ENCODE measurements at regions not wholly inside any gene's neighbourhood (a gene's known extent, or its start where the extent isn't known, plus 50 kb on each side); places are given as distances from the start of the nearest gene placed in this dataset.

DNA sequence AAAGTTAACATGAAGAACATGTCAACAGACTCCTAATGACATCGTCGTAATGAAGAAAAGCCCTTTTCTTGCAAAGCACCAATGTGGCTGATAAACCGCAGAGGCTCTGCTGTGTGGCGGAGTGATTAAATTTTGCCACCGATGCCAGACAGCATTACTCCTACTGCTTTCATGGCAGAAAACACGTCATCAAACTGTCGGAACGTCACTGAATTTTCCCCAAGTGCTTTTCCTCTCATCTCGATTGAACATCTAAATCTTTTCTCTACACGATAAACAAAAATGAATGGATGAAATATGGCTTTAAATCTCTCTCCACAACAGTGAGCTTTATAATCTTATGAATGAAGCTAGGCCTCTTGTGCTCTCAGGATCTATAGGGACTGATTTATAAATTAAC is 159.8 kb upstream of the REG3G start:
- no peak for DNase-seq

DNA sequence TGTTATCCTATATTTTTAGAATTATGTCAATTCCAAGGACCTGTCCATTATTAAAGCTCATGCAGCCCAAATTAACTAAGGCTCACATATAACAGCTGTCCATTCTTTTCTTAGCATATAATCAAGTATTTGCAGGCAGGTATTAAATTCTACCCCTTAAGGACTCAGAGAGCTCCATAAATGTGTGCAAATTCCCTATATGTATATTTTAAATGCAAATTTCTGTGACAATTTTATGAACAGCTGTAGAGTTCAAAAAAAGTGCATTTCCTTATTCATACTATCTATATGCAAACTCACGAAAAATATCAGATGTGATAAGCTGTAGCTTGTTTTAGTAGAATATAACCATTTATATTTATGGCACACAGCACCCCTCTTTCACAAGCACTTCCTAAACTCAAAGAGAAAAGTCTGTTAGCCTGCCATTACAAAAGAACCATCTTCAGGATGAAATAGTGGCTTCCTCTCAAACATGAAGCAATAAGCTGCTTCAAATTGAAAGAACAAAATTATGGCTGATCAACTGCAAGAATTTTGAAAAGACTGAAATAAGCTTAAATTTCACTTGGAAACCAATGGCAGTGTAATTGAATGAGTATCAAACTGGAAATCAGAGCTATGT is 155.0 kb upstream of the REG3G start:
- DNase-seq: no peak

- no peak for DNase-seq
Measured at GRCh38 chr2:78873526-78873925, 152.0 kb upstream of the REG3G start.

DNA sequence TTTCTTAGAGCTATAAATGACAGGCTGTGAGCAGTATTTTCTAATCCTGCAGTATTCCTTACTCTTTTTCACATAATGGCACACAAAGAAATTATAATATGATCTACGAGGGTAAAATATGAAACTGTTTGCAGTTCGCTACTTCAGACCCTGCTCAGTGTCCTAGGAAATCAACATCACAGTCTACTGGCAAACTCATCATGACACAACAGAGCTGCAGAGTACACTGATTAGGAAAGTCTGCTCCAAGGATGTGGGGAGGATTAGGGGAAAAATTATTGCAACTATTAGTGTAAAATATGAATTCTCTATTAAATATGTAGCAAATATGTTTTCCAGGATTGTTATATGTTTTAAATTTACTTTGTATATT is 149.2 kb upstream of the REG3G start:
- DNase-seq: no peak

DNA sequence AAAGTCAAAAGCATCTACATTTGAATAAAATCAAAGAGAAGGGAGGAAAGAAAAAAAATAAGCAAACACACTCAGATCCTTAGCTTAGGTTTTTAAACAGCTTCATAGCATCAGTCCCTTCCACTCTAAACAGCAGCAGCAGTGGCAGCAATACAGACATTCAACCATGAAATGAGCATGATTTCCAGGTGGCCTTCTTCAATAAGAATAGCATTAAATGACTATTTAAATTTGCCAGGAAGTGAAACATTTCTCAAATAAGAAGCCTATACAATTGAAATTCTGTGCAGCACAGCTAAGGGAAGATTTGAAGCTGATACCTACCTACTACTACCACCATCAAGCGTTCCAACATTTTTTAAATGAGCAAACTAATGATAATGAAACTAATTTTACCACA is 138.1 kb upstream of the REG3G start:
- DNase-seq: no peak

DNA sequence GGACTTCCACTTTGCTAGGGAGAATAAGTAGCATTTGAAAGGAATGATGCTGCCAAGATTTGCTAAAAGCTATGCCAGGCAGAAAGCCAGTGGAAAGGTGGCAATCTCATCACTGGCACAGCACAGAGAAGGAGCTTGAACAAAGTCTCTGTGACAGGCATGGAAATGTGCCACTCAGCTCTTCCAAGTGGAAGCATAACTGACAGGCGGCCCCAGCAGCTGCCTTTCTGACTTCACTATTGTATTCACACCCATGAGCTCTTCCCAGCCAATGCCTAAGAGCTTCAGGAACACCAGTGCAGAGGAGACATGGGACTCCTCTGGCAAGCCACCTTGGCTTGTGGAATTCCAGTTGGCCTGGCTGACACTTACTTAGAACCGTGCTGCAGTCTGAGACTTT is 134.6 kb upstream of the REG3G start:
- no peak for DNase-seq

DNA sequence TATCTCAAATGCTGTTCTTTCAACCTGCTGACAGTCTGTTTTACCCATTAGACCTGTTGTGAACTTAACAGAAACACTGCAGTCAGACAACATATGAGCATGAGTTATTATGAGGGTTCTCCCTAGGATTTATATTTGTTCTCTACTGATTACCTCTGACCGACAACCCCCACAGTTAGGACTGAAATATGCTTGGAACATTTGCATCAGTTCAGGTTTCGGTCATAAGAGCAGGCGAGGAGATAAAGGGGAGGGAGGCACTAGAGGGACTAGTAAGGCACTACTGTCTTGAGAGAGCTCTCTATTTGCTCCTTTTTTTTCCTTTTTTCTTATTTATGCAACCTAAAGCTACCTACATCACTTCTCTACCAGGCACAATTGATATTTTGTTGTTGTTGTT is 133.2 kb upstream of the REG3G start:
- DNase-seq: no peak

DNA sequence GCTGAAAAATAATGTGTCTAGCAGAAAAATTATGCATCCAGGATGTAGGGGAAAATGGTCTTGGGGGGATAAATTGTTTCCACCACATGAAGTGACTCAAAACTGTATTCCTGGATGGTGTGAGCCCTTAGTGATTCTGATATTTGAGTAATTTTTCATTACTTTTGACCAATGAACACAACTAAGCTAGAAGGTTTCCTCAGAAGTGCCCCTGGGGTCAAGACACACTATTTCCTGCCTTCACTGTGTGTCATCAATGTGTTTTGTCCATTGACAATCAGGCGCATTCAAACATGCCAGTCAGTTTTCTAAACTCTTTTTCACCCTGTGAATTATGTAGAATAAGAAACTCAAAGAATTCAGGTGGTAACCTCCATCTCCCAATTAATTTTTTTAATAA is 130.5 kb upstream of the REG3G start:
- no peak for DNase-seq

DNA sequence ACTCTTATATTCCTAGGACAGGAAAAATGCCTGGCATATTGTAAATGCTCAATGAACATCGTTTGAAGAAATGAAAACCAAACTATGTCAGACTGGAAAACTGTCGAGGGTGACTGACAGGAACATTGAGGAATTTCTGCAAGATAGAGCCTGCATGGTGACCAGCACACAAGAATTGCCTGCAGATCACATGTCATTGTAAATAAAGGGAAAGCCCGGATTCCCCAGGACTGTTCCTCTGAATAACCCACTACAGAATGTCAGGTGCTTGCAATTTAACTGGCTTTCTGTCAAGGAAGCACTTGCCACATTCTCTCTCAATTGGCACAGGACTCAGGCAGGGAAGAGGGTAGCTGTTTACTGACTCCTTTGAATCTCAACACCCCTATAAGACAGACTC is 129.0 kb upstream of the REG3G start:
- DNase-seq: no peak

- DNase-seq: no peak
Measured at GRCh38 chr2:78907089-78907488, 118.4 kb upstream of the REG3G start.

GRCh38 chr2:78908973-78909372 is 116.5 kb upstream of the REG3G start:
- no peak for DNase-seq

- no peak for DNase-seq
Measured at GRCh38 chr2:78910376-78910775, 115.1 kb upstream of the REG3G start.

DNA sequence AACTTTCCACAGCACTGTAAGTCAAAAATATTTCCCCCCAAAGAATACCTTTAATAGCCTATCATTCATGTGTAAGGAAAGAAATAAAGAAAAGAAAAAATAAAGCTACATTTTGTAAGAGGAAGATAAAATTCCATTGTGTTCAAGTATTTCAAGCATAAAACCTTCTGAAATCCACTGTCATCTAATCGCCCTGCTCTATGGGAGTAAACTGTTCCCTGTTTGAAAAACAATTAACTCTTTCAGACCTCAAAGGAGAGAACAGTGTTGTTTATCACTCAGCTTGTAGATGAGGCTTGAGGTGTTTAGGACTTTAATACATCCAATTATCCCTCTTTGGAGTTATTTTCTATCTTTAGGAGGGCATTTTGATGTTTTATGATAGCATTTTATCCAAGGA is 112.2 kb upstream of the REG3G start:
- DNase-seq: no peak

GRCh38 chr2:78925258-78925657 is 100.2 kb upstream of the REG3G start:
- no peak for DNase-seq

- no peak for DNase-seq
Measured at GRCh38 chr2:78928502-78928901, 97.0 kb upstream of the REG3G start.

DNA sequence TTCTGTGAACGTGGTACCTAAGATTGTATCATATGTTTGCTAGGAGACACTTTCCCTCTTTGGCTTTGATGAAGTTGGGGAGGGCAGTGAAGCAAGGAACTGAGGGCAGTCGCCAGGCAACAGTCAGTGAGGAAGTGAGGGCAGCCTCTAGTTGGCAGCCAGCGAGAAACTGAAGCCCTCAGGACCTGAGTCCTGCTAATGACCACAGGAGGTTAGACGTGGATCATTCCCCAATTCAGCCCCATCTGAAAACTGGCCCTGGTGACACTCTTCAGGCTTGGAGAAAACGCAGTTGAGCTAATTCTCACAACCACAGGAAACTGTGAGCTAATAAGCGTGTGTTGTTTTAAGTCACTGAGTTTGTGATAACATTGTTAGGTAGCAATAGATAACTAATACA is 84.5 kb upstream of the REG3G start:
- DNase-seq: no peak

GRCh38 chr2:78941751-78942150 is 83.8 kb upstream of the REG3G start:
- DNase-seq: no peak

DNA sequence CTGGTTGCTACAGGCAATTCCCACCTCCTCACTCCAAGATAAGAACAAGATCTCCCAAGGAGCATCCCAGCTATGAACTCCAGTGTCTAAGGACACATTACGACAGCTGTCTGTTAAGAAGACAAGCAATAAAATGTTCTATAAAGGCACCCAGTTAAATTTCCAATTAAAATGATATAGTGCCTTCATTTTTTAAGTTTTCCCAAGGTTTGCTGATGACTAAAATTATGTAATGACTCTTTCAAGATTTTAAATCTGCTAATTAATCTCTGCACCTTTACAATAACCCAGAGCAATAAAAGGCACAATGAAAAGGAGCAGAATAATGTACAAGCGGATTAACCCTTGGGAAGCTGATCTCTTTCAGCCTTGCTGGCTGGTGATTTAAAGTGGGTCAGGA is 61.6 kb upstream of the REG3G start:
- DNase-seq: no peak

- DNase-seq: no peak
Measured at GRCh38 chr2:78967294-78967693, 58.2 kb upstream of the REG3G start.

- no peak for DNase-seq
Measured at GRCh38 chr2:78973630-78974029, 51.9 kb upstream of the REG3G start.

Measured in right kidney (tissue), 1 donor.